ENCODE measurements at regions not wholly inside any gene's neighbourhood (a gene's known extent, or its start where the extent isn't known, plus 50 kb on each side); places are given as distances from the start of the nearest gene placed in this dataset.

DNA sequence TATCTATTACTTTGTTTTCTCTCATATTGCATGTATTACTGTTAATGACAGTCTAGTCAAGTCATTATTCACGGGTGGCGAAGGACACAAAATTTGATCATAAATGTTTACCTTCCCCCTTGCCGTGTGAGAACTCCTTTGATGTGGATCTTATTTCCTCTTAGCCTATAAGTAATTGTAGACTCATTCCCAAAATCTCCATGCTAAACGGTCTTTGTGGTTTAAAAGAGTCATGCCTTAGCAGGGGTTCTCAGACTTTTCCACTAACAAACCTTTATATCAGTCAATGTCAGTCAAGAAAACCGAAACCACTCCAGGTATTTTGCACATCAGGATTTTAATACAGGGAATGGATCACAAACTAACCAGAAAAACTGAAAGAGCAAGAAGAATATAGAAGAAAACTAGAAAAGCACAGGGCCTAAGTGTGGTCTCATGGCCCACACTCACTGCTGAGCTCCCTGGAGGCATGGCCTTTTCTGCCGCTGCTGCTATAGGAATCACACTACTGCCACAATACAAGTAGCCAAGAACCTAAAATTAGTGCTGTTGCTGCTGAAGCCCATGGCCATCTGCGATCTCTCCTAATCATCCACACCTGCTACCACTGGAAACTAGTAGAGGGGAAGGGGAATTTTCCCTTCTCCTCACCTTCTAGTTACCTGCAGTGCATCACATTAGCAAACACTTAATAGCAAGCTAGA lies 186.0 kb upstream of the POU3F2 start:
- no peak overlapping the region for H3K4me3 ChIP-seq (ENCODE audit: low read depth, low read length)
- TF ChIP-seq, protein P1, sequence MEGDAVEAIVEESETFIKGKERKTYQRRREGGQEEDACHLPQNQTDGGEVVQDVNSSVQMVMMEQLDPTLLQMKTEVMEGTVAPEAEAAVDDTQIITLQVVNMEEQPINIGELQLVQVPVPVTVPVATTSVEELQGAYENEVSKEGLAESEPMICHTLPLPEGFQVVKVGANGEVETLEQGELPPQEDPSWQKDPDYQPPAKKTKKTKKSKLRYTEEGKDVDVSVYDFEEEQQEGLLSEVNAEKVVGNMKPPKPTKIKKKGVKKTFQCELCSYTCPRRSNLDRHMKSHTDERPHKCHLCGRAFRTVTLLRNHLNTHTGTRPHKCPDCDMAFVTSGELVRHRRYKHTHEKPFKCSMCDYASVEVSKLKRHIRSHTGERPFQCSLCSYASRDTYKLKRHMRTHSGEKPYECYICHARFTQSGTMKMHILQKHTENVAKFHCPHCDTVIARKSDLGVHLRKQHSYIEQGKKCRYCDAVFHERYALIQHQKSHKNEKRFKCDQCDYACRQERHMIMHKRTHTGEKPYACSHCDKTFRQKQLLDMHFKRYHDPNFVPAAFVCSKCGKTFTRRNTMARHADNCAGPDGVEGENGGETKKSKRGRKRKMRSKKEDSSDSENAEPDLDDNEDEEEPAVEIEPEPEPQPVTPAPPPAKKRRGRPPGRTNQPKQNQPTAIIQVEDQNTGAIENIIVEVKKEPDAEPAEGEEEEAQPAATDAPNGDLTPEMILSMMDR (IDR thresholded peaks at IDR 0.05; ENCODE audit: control insufficient read depth, extremely low read depth, insufficient read depth) = no peak
- DNase-seq (ENCODE audit: low read depth) = no peak

DNA sequence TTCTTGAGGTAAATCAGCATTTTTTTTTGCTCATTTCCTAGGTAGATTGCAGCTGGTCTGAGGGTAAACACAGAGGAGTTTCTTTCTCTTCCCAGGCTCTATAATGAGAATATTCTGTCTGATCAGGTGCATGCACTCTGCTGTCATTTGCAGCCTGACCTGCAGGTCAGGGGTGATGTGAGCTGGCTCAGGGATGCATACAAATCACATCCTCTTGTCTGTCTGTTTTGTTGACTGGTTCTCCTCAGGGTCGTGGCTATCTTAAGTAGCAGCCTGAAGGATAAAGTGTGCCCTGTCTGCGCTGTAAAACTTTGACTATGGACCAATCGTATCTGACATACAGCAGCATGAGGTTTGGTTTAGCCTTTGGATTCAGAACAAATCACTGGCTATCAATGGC lies 183.4 kb upstream of the POU3F2 start:
- DNase-seq (ENCODE audit: low read depth) = no peak
- no peak overlapping the region for H3K4me3 ChIP-seq (ENCODE audit: low read depth, low read length)
- TF ChIP-seq, protein P1 (IDR thresholded peaks at IDR 0.05; ENCODE audit: control insufficient read depth, extremely low read depth, insufficient read depth) = no peak

DNA sequence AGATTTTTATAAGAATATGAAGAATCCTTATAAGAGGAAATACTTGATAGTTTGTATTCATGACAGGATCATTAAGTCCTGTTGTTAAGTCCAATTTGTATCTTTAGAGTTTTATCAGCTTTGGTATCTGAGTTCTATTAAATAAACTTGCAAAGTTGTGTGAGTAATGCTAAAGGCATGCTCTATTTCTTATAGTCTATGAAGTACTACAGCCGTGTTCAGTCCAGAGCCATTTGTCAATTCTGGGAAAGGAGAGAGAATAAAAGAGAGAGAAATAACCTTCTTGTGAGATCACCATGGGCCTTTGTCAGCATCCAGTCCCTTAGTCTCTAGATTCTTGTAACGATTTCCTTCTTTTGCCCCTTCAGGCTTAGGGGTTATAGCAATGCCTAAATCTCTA lies 181.2 kb upstream of the POU3F2 start:
- DNase-seq (ENCODE audit: low read depth) = no peak
- TF ChIP-seq, protein P1 (IDR thresholded peaks at IDR 0.05; ENCODE audit: control insufficient read depth, extremely low read depth, insufficient read depth) = no peak

GRCh38 chr6:98657764-98658163 lies 176.6 kb upstream of the POU3F2 start:
- TF ChIP-seq, protein P1 (IDR thresholded peaks at IDR 0.05; ENCODE audit: control insufficient read depth, extremely low read depth, insufficient read depth) = no peak
- H3K4me3 ChIP-seq (ENCODE audit: low read depth, low read length) = no peak overlapping the region
- DNase-seq (ENCODE audit: low read depth) = peak; percentile 15

More for the DNA sequence above, 181.2 kb upstream of the POU3F2 start:
- no peak overlapping the region for H3K4me3 ChIP-seq (ENCODE audit: low read depth, low read length)

GRCh38 chr6:98669371-98669770 lies 165.0 kb upstream of the POU3F2 start:
- no peak for DNase-seq (ENCODE audit: low read depth)
- TF ChIP-seq, protein P1 (IDR thresholded peaks at IDR 0.05; ENCODE audit: control insufficient read depth, extremely low read depth, insufficient read depth) = no peak
- H3K4me3 ChIP-seq (ENCODE audit: low read depth, low read length) = no peak overlapping the region

DNA sequence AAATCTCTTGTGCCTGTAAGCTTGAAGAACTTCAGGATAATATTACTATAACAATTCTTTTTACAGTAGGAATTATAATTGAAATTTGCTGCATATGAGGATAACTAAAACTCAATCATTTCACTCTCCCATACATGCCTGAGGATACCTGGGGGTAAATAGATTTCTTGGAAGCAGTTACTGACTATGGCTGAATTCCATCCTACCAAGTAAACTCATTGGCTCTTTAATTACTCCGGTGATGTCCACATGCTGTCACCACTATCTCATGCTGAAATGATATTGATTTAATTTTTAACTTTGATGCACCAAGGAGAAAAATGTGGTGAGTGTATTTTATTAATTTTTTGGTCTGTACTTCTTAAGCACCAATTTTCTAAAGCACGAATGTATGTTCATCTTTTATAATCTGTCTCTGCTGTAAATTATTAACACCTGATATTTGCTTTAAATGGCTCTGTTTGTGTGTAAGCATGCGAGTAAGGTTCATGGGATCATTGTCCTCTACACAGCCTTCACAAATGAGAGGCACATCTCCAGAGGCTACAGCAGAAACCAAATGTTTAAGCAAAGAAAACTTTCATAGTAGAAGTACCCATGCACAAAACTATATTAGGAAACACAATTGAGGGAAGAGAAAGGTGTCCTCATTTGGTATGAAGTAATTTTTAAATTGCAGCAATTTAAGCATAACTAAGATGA lies 164.2 kb upstream of the POU3F2 start:
- DNase-seq (ENCODE audit: low read depth) = no peak
- TF ChIP-seq, protein P1 (IDR thresholded peaks at IDR 0.05; ENCODE audit: control insufficient read depth, extremely low read depth, insufficient read depth) = no peak
- no peak overlapping the region for H3K4me3 ChIP-seq (ENCODE audit: low read depth, low read length)
